BJ (cell line): ENCODE measurements at regions not wholly inside any gene's neighbourhood (a gene's known extent, or its start where the extent isn't known, plus 50 kb on each side); places are given as distances from the start of the nearest gene placed in this dataset.

Source experiments
- CTCF ChIA-PET: fragments of 350-600 bp; formaldehyde crosslinking; extraction: SDS; loops from one replicate; lab custom pipeline; 2021; ENCODE audit warnings: antibody characterized with exemption, inconsistent platforms; lab: Yijun Ruan, JAX
- POLR2A ChIA-PET: fragments of 300-600 bp; sonication (Branson Sonifier 250); formaldehyde crosslinking; extraction: SDS; loops from one replicate; lab custom pipeline; 2021; ENCODE audit warnings: antibody characterized with exemption; lab: Charles Lee
- DNase-seq: peaks from one replicate; pipeline ENCODE4 v3.0.0-alpha.2; 2011; ENCODE audit warnings: low read depth
- H3K27me3 ChIP-seq: 2 replicates; pipeline ENCODE4 v1.6.0; 2011; ENCODE audit warnings: low read length; ENCODE audit not compliant: control insufficient read depth, insufficient read depth
- H3K36me3 ChIP-seq: 2 replicates; pipeline ENCODE4 v1.5.1; 2011; ENCODE audit warnings: low read length; ENCODE audit not compliant: control insufficient read depth, insufficient read depth
- H3K4me3 ChIP-seq: 2 replicates; pipeline ENCODE4 v1.5.1; 2011; ENCODE audit warnings: low read depth, mild to moderate bottlenecking, control low read depth, low read length
- CTCF ChIP-seq: IDR thresholded peaks from 2 replicates; pipeline ENCODE4 v1.5.1; 2011; ENCODE audit warnings: low read depth, mild to moderate bottlenecking, control low read depth, inconsistent platforms, low read length, moderate library complexity; ENCODE audit not compliant: insufficient read depth

GRCh38 chr2:71882236-71882946, 265.3 kb downstream of the CYP26B1 start:
- Histone ChIP-seq H3K36me3 (no peaks in the 10 kb centered on the region), H3K27me3 (no peaks in the 10 kb centered on the region), H3K4me3 (no peak overlapping the region)
- ChIA-PET CTCF (interaction anchor here (0.9 to 2.0 kb wide), 5 partner anchors 10 to 268 kb away, joined by 3 to 7 read pairs (median 3); no protein-coding TSS in a partner anchor), POLR2A (no interaction called here)
- no peak for TF ChIP-seq CTCF
- no peak for DNase-seq

GRCh38 chr2:71880846-71881610, 266.6 kb downstream of the CYP26B1 start:
- no peaks in the 10 kb centered on the region for H3K27me3 ChIP-seq
- no peak for TF ChIP-seq CTCF
- CTCF ChIA-PET, result interaction anchor here (1.0 to 2.1 kb wide), 7 partner anchors 10 to 269 kb away, joined by 3 to 10 read pairs (median 3); no protein-coding TSS in a partner anchor
- H3K36me3 ChIP-seq, result no peaks in the 10 kb centered on the region
- peak; percentile 47 for DNase-seq
- POLR2A ChIA-PET, result no interaction called here
- H3K4me3 ChIP-seq, result no peak overlapping the region

GRCh38 chr2:71880287-71880686, 267.4 kb downstream of the CYP26B1 start:
- Histone ChIP-seq H3K27me3 (no peaks in the 10 kb centered on the region), H3K4me3 (no peak overlapping the region), H3K36me3 (no peaks in the 10 kb centered on the region)
- CTCF ChIA-PET, result interaction anchor here (1.3 to 2.1 kb wide), 5 partner anchors 9 to 270 kb away, joined by 3 to 10 read pairs (median 4); no protein-coding TSS in a partner anchor
- TF ChIP-seq CTCF, result no peak
- DNase-seq, result no peak
- POLR2A ChIA-PET, result no interaction called here

GRCh38 chr2:71879509-71880184, 268.0 kb downstream of the CYP26B1 start:
- POLR2A ChIA-PET, result no interaction called here
- H3K36me3 ChIP-seq, result no peaks in the 10 kb centered on the region
- CTCF ChIA-PET, result interaction anchor here (1.3 to 2.1 kb wide), 4 partner anchors 8 to 270 kb away, joined by 3 to 10 read pairs (median 4); no protein-coding TSS in a partner anchor
- DNase-seq, result no peak
- H3K4me3 ChIP-seq, result no peak overlapping the region
- no peak for TF ChIP-seq CTCF
- H3K27me3 ChIP-seq, result no peaks in the 10 kb centered on the region
